ENCODE measurements at regions not wholly inside any gene's neighbourhood (a gene's known extent, or its start where the extent isn't known, plus 50 kb on each side); places are given as distances from the start of the nearest gene placed in this dataset.

GRCh38 chr10:118537623-118538022, 57.8 kb downstream of the PRLHR start:
- no peak for DNase-seq (ENCODE audit: low read depth)

GRCh38 chr10:118534136-118534535, 61.3 kb downstream of the PRLHR start:
- DNase-seq (ENCODE audit: low read depth) = no peak

GRCh38 chr10:118531105-118531852, 64.2 kb downstream of the PRLHR start:
- no peak for DNase-seq (ENCODE audit: low read depth)

- no peak for DNase-seq (ENCODE audit: low read depth)
Observed at GRCh38 chr10:118528426-118528825, 67.0 kb downstream of the PRLHR start.

- DNase-seq (ENCODE audit: low read depth) = no peak
Observed at GRCh38 chr10:118523775-118524174, 71.7 kb downstream of the PRLHR start.

GRCh38 chr10:118522791-118523498, 72.5 kb downstream of the PRLHR start:
- no peak for DNase-seq (ENCODE audit: low read depth)

GRCh38 chr10:118521415-118522117, 73.9 kb downstream of the PRLHR start:
- DNase-seq (ENCODE audit: low read depth) = no peak

- no peak for DNase-seq (ENCODE audit: low read depth)
Observed at GRCh38 chr10:118520116-118520742, 75.2 kb downstream of the PRLHR start.

- no peak for DNase-seq (ENCODE audit: low read depth)
Observed at GRCh38 chr10:118518095-118518494, 77.4 kb downstream of the PRLHR start.

- DNase-seq (ENCODE audit: low read depth) = no peak
Observed at GRCh38 chr10:118516716-118517115, 78.7 kb downstream of the PRLHR start.

- DNase-seq (ENCODE audit: low read depth) = no peak
Observed at GRCh38 chr10:118513174-118513573, 82.3 kb downstream of the PRLHR start.

- no peak for DNase-seq (ENCODE audit: low read depth)
Observed at GRCh38 chr10:118511711-118512110, 83.7 kb downstream of the PRLHR start.

GRCh38 chr10:118508863-118509262, 86.6 kb downstream of the PRLHR start:
- DNase-seq (ENCODE audit: low read depth) = no peak

GRCh38 chr10:118508355-118508754, 87.1 kb downstream of the PRLHR start:
- DNase-seq (ENCODE audit: low read depth) = no peak

GRCh38 chr10:118506671-118507590, 88.5 kb downstream of the PRLHR start:
- no peak for DNase-seq (ENCODE audit: low read depth)

- DNase-seq (ENCODE audit: low read depth) = no peak
Observed at GRCh38 chr10:118505363-118505762, 90.1 kb downstream of the PRLHR start.

GRCh38 chr10:118504467-118505205, 90.8 kb downstream of the PRLHR start:
- DNase-seq (ENCODE audit: low read depth) = no peak

- no peak for DNase-seq (ENCODE audit: low read depth)
Observed at GRCh38 chr10:118504044-118504443, 91.4 kb downstream of the PRLHR start.

GRCh38 chr10:118503192-118503591, 92.3 kb downstream of the PRLHR start:
- DNase-seq (ENCODE audit: low read depth) = no peak

- DNase-seq (ENCODE audit: low read depth) = no peak
Observed at GRCh38 chr10:118501637-118502440, 93.6 kb downstream of the PRLHR start.
